ENCODE measurements at regions not wholly inside any gene's neighbourhood (a gene's known extent, or its start where the extent isn't known, plus 50 kb on each side); places are given as distances from the start of the nearest gene placed in this dataset.

- Histone ChIP-seq H3K9me3 (ENCODE audit: insufficient read depth, low read depth, low read length) (no peaks in the 10 kb centered on the region), H3K4me1 (ENCODE audit: control insufficient read depth in 1 of 2, insufficient read depth in 2 of 2, low read length in 2 of 2) (no peaks in the 10 kb centered on the region), H4K91ac (ENCODE audit: low read depth, low read length) (no peak overlapping the region), H4K12ac (ENCODE audit: low read depth, low read length) (no peak overlapping the region), H2AFZ (ENCODE audit: insufficient read depth, low read length, poor library complexity) (no peak overlapping the region), H3K79me1 (ENCODE audit: low read length) (no peaks in the 10 kb centered on the region), H3K18ac (ENCODE audit: low read length) (no peak overlapping the region), H2BK120ac (ENCODE audit: insufficient read depth, low read length, poor library complexity) (no peak overlapping the region), H2BK12ac (ENCODE audit: low read length) (no peak overlapping the region), H3K23ac (ENCODE audit: low read length) (no peak overlapping the region), H3K27ac (ENCODE audit: low read depth, low read length) (no peak overlapping the region), H3K9ac (ENCODE audit: low read length) (no peak overlapping the region), H3K4me2 (ENCODE audit: low read length) (no peak overlapping the region), H4K8ac (ENCODE audit: low read depth, low read length) (no peak overlapping the region), H3K4ac (ENCODE audit: low read depth, low read length) (no peak overlapping the region), H2BK5ac (ENCODE audit: low read depth, low read length, poor library complexity) (no peak overlapping the region), H3K36me3 (ENCODE audit: control insufficient read depth in 1 of 2, insufficient read depth in 2 of 2, low read length in 2 of 2) (no peaks in the 10 kb centered on the region), H3K79me2 (ENCODE audit: control insufficient read depth, insufficient read depth, low read length, poor library complexity) (no peaks in the 10 kb centered on the region), H3K27me3 (ENCODE audit: insufficient read depth, low read length) (no peaks in the 10 kb centered on the region), H3K4me3 (ENCODE audit: low read depth, low read length) (no peak overlapping the region), H2AK5ac (ENCODE audit: low read length) (no peak overlapping the region), H3K14ac (ENCODE audit: low read length) (no peak overlapping the region)
- no CpG with 5 or more reads among the region's 4 CpGs for WGBS (ENCODE audit: extremely low coverage, insufficient coverage, insufficient read length)
- no peak for DNase-seq
Measured at GRCh38 chr11:95524314-95525036, 265.1 kb downstream of the FAM76B start.

GRCh38 chr11:95522874-95523273 is 266.7 kb downstream of the FAM76B start:
- H3K18ac ChIP-seq (ENCODE audit: low read length), result no peak overlapping the region
- no peaks in the 10 kb centered on the region for H3K4me1 ChIP-seq (ENCODE audit: control insufficient read depth in 1 of 2, insufficient read depth in 2 of 2, low read length in 2 of 2)
- no peak overlapping the region for H2BK12ac ChIP-seq (ENCODE audit: low read length)
- H3K9ac ChIP-seq (ENCODE audit: low read length), result no peak overlapping the region
- H3K9me3 ChIP-seq (ENCODE audit: insufficient read depth, low read depth, low read length), result no peaks in the 10 kb centered on the region
- no peak overlapping the region for H2BK5ac ChIP-seq (ENCODE audit: low read depth, low read length, poor library complexity)
- H4K8ac ChIP-seq (ENCODE audit: low read depth, low read length), result no peak overlapping the region
- no peak overlapping the region for H4K91ac ChIP-seq (ENCODE audit: low read depth, low read length)
- H3K79me1 ChIP-seq (ENCODE audit: low read length), result no peaks in the 10 kb centered on the region
- no peak overlapping the region for H2AK5ac ChIP-seq (ENCODE audit: low read length)
- no peak overlapping the region for H3K4me2 ChIP-seq (ENCODE audit: low read length)
- H3K36me3 ChIP-seq (ENCODE audit: control insufficient read depth in 1 of 2, insufficient read depth in 2 of 2, low read length in 2 of 2), result no peaks in the 10 kb centered on the region
- no peak overlapping the region for H3K27ac ChIP-seq (ENCODE audit: low read depth, low read length)
- H2BK120ac ChIP-seq (ENCODE audit: insufficient read depth, low read length, poor library complexity), result no peak overlapping the region
- no CpG with 5 or more reads among the region's 4 CpGs for WGBS (ENCODE audit: extremely low coverage, insufficient coverage, insufficient read length)
- no peak overlapping the region for H2AFZ ChIP-seq (ENCODE audit: insufficient read depth, low read length, poor library complexity)
- no peak overlapping the region for H3K4me3 ChIP-seq (ENCODE audit: low read depth, low read length)
- no peak for DNase-seq
- no peak overlapping the region for H3K4ac ChIP-seq (ENCODE audit: low read depth, low read length)
- no peak overlapping the region for H3K14ac ChIP-seq (ENCODE audit: low read length)
- H3K79me2 ChIP-seq (ENCODE audit: control insufficient read depth, insufficient read depth, low read length, poor library complexity), result no peaks in the 10 kb centered on the region
- H3K23ac ChIP-seq (ENCODE audit: low read length), result no peak overlapping the region
- H3K27me3 ChIP-seq (ENCODE audit: insufficient read depth, low read length), result no peaks in the 10 kb centered on the region
- H4K12ac ChIP-seq (ENCODE audit: low read depth, low read length), result no peak overlapping the region

GRCh38 chr11:95521862-95522261 is 267.7 kb downstream of the FAM76B start:
- Histone ChIP-seq H3K36me3 (ENCODE audit: control insufficient read depth in 1 of 2, insufficient read depth in 2 of 2, low read length in 2 of 2) (no peaks in the 10 kb centered on the region), H3K4me2 (ENCODE audit: low read length) (no peak overlapping the region), H3K4me3 (ENCODE audit: low read depth, low read length) (no peak overlapping the region), H3K27me3 (ENCODE audit: insufficient read depth, low read length) (no peaks in the 10 kb centered on the region), H3K9ac (ENCODE audit: low read length) (no peak overlapping the region), H4K8ac (ENCODE audit: low read depth, low read length) (no peak overlapping the region), H3K79me2 (ENCODE audit: control insufficient read depth, insufficient read depth, low read length, poor library complexity) (no peaks in the 10 kb centered on the region), H3K14ac (ENCODE audit: low read length) (no peak overlapping the region), H2BK120ac (ENCODE audit: insufficient read depth, low read length, poor library complexity) (no peak overlapping the region), H4K12ac (ENCODE audit: low read depth, low read length) (no peak overlapping the region), H2BK12ac (ENCODE audit: low read length) (no peak overlapping the region), H2AFZ (ENCODE audit: insufficient read depth, low read length, poor library complexity) (no peak overlapping the region), H3K9me3 (ENCODE audit: insufficient read depth, low read depth, low read length) (no peaks in the 10 kb centered on the region), H3K27ac (ENCODE audit: low read depth, low read length) (no peak overlapping the region), H3K4me1 (ENCODE audit: control insufficient read depth in 1 of 2, insufficient read depth in 2 of 2, low read length in 2 of 2) (peaks cover 3% of the 10 kb centered on the region in 2 experiments), H3K23ac (ENCODE audit: low read length) (no peak overlapping the region), H2BK5ac (ENCODE audit: low read depth, low read length, poor library complexity) (no peak overlapping the region), H3K4ac (ENCODE audit: low read depth, low read length) (no peak overlapping the region), H4K91ac (ENCODE audit: low read depth, low read length) (no peak overlapping the region), H2AK5ac (ENCODE audit: low read length) (no peak overlapping the region), H3K18ac (ENCODE audit: low read length) (no peak overlapping the region), H3K79me1 (ENCODE audit: low read length) (no peaks in the 10 kb centered on the region)
- no peak for DNase-seq
- no CpG with 5 or more reads among the region's 5 CpGs for WGBS (ENCODE audit: extremely low coverage, insufficient coverage, insufficient read length)

- no peak overlapping the region for H3K4ac ChIP-seq (ENCODE audit: low read depth, low read length)
Measured at GRCh38 chr11:95521133-95521542, 268.4 kb downstream of the FAM76B start.

More at GRCh38 chr11:95521133-95521542, 268.4 kb downstream of the FAM76B start:
- Histone ChIP-seq H3K14ac (ENCODE audit: low read length) (no peak overlapping the region), H2AK5ac (ENCODE audit: low read length) (no peak overlapping the region), H3K36me3 (ENCODE audit: control insufficient read depth in 1 of 2, insufficient read depth in 2 of 2, low read length in 2 of 2) (no peaks in the 10 kb centered on the region), H3K4me3 (ENCODE audit: low read depth, low read length) (no peak overlapping the region), H3K9me3 (ENCODE audit: insufficient read depth, low read depth, low read length) (no peaks in the 10 kb centered on the region), H2BK120ac (ENCODE audit: insufficient read depth, low read length, poor library complexity) (no peak overlapping the region), H4K8ac (ENCODE audit: low read depth, low read length) (no peak overlapping the region), H2BK12ac (ENCODE audit: low read length) (no peak overlapping the region), H3K79me1 (ENCODE audit: low read length) (no peaks in the 10 kb centered on the region), H3K23ac (ENCODE audit: low read length) (peak overlapping the region; percentile 61), H4K91ac (ENCODE audit: low read depth, low read length) (no peak overlapping the region), H4K12ac (ENCODE audit: low read depth, low read length) (no peak overlapping the region), H3K27me3 (ENCODE audit: insufficient read depth, low read length) (no peaks in the 10 kb centered on the region), H2AFZ (ENCODE audit: insufficient read depth, low read length, poor library complexity) (no peak overlapping the region), H3K27ac (ENCODE audit: low read depth, low read length) (no peak overlapping the region), H3K4me2 (ENCODE audit: low read length) (no peak overlapping the region), H3K4me1 (ENCODE audit: control insufficient read depth in 1 of 2, insufficient read depth in 2 of 2, low read length in 2 of 2) (peaks cover 3% of the 10 kb centered on the region in 2 experiments), H2BK5ac (ENCODE audit: low read depth, low read length, poor library complexity) (no peak overlapping the region), H3K79me2 (ENCODE audit: control insufficient read depth, insufficient read depth, low read length, poor library complexity) (no peaks in the 10 kb centered on the region), H3K18ac (ENCODE audit: low read length) (no peak overlapping the region), H3K9ac (ENCODE audit: low read length) (no peak overlapping the region)
- no peak for DNase-seq
- WGBS (ENCODE audit: extremely low coverage, insufficient coverage, insufficient read length), result no CpG with 5 or more reads among the region's 4 CpGs
